Germinal center (tissue), 1 donor: ENCODE measurements at regions not wholly inside any gene's neighbourhood (a gene's known extent, or its start where the extent isn't known, plus 50 kb on each side); places are given as distances from the start of the nearest gene placed in this dataset.
"Not testable (repeated sequence)": the region's sequence is repeated elsewhere in the genome, so short reads cannot be mapped to it uniquely, and the experiment has no call there.

Experiments used
- DNase-seq: peaks from one replicate; pipeline ENCODE4 v3.0.0; 2012; ENCODE audit warnings: mixed read lengths, low spot score

DNA sequence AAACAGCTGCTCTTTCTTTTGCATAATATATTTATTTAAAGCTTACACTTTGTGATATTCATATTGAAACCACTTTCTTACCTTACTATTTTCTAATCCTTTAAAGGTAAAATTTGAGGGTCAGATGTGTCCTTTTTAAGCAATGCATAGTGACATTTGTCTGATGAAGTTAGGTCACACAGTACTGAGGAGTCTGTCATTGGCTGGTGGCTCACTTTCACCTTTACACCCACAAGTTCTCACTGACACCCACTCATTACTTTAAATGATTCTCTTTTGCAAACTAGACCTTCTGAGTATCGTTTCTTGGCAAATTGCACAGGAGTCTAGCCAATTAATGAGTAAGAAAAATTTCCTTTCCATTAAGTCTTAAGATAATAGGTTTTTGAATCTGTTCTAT is 758.3 kb upstream of the ARPP21 start:
- no peak for DNase-seq

GRCh38 chr3:34882764-34883163 is 756.6 kb upstream of the ARPP21 start:
- DNase-seq = no peak

GRCh38 chr3:34884007-34884406 is 755.3 kb upstream of the ARPP21 start:
- DNase-seq = no peak

GRCh38 chr3:34886443-34886842 is 752.9 kb upstream of the ARPP21 start:
- no peak for DNase-seq

DNA sequence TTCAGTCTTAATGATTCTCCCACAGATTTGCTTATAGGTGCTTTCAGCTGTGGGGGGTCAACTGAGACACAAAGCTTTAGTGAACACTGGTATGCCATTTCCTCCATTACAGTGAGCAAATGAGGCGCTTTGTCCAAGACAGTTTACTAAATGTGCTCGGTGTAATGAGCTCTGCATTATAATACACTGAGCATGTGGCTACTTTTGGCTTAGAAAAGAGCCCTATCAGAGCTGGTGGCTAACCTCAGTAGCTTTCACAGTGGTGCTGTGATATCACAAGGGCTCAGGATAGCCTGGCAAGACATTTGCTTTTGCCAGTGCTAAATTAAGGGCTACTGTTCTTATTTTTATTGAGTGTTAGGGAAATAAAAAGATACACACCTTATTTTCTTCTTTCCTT is 749.7 kb upstream of the ARPP21 start:
- DNase-seq = no peak

DNA sequence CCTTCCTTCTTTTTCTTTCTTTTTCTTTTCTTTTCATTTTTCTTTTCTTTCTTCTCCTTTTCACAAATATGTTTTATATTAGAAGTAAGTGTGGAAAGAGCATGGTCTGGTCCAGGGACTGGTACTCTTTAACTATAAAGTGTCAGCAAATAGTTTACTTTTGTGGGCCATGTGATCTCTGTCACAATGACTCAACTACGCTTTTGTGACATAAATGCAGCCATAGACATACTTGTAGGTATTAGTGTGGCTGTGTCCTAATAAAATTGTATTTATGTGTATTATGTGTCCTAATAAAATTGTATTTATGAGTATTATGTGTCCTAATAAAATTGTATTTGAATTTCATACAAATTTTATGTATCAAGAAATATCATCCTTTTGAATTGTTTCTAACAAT is 749.1 kb upstream of the ARPP21 start:
- DNase-seq = no peak

GRCh38 chr3:34891941-34892340 is 747.4 kb upstream of the ARPP21 start:
- no peak for DNase-seq

DNA sequence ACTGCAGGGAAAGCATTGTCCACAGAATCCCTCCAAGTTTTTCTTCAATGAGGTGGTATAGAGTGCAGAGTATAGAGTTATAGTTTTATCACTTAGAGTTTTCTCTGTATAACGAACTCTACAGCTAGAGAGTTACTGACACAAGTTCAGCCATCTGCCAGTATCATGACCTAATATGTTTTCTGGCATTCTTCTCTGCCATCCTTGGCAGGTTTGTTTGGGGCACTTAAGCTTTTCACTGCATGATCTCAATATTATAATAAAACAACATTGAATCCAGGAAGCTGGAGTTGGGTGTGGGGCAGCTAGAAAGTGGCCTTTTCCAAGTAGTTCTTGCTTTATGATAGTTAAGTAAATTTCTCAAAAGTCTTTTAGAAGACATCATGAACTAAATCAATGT is 743.5 kb upstream of the ARPP21 start:
- DNase-seq = no peak

DNA sequence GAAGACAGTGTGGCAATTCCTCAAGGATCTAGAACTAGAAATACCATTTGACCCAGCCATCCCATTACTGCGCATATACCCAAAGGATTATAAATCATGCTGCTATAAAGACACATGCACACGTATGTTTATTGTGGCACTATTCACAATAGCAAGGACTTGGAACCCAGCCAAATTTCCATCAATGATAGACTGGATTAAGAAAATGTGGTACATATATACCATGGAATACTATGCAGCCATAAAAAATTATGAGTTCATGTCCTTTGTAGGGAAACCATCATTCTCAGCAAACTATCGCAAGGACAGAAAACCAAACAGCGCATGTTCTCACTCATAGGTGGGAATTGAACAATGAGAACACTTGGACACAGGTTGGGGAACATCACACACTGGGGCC is 729.6 kb upstream of the ARPP21 start:
- DNase-seq = not testable (repeated sequence)

DNA sequence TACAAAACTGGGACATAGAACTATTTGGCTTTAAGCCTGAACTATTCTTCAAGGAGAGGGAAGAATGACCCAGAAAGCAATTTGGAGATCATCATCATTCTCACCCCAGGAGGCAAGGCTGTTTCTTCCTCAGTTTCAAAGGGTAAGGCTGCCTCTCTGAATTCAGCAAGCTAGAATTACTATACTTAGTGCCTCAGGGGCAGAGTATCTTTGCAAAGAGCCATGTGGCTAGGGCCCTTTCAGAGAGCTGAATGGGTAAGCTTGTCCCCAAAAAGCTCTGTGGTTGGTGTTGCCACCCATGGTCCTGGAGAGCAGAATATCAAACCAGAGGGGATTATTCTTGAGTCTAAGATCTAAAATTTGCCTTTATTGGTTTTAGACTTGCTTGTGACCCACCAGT is 720.3 kb upstream of the ARPP21 start:
- DNase-seq = no peak

DNA sequence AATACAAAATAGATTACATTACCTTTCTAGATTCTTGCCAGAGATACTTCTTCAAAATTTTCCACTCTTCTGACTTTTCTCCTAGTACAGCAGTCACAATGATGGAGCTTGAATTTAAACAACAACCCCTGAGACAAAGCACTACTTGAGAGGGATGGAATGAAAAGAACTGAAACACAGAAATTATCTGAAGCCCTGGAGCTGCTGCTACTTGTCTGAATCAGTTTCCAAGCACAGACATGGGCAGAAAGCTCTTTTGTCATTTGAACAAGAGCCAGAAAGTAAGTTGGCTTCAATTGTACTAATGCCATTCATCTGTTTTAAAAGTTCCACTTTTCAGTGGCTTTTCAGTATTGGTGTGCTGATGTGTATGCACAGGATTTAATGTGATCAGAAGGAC is 718.5 kb upstream of the ARPP21 start:
- no peak for DNase-seq

DNA sequence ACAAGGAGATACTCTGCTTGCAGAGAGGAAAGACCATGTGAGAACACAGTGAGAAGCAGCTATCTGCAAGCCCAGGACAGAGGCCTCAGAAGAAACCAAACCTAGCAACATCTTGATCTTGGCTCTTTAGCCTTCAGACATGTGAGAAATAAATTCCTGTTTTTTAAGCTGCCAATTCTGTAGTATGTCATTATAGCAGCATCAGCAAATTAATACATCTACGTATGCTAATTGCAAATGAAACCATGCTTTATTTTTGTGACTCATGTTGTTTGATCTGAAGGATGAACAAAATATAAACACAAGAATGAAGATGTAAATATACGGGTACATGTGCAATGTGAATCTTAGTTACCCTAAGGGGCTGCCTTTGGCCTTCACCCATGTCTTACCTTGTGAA is 714.4 kb upstream of the ARPP21 start:
- DNase-seq = no peak

DNA sequence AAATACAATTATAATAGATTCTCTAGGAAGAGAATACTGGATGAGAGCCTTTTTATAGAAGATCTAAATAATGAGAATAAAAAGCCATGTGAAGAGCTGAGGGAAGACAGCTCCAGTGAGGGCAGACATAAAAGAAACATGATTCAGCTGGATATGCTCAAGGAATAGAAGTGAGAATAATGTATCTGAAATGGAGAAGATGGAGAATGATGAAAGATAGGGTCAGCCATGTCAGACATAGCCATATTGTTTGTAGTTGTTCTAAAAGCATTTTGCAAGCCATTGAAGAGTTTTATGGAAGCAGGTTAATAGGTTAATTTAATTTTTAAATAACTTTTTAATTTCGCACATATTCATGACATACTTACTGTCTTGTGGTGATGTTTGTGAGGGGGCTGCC is 713.5 kb upstream of the ARPP21 start:
- DNase-seq = no peak

DNA sequence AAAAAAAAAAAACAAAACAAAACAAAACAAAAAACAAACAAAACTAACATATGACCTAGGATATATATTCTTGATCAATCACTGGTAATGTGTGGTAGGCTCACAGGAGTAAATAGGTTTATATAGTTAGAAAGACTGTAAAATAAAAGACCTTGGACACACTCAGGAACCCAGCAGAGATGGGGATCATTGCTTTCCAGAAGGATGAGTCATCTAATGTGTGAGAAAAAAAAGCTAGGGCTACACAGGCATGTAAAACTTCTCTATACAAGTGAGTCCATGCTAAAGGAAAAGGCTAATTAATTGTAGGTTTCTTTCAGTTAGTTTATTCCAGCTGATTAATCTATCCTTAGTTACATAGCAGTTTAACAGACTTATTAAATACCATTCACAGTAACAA is 710.3 kb upstream of the ARPP21 start:
- no peak for DNase-seq

GRCh38 chr3:34934660-34935059 is 704.7 kb upstream of the ARPP21 start:
- no peak for DNase-seq

DNA sequence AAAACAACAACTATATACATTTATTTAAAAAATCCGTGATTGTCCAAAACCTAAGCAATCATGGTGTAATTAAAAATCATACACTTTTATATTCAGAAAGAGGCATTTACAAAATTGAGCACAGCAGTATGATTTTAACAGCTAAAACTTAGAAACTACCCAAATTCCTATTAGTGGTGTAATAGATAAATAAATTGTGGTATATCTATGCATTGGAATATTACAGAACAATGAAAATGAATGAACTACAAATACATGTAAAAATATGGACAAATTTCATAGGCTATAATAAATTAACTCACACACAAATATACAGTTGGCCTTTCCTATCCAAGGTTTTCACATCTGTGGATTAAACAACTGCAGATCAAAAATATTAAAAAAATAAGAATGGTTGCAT is 700.5 kb upstream of the ARPP21 start:
- DNase-seq = no peak

DNA sequence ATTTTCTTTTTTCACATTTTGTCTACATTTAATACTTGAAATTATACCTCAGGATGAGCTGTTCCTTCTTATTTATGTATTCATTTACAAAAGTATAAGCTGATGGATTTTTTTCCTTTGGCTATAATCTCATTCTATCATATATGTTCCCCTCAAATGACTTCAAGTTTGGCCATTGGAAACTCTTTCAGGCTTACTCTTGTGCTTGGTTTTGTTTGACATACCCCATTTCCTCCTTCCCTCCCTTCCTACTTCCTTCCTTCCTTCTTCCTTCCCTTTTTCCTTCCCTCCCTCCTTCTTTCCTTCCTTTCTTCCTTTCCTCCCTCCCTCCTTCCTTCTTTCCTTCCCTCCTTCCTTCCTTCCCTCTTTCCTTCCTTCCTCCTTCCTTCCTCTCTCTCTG is 697.1 kb upstream of the ARPP21 start:
- no peak for DNase-seq

- DNase-seq = no peak
These were observed 691.5 kb upstream of the ARPP21 start for GRCh38 chr3:34947834-34948233.

DNA sequence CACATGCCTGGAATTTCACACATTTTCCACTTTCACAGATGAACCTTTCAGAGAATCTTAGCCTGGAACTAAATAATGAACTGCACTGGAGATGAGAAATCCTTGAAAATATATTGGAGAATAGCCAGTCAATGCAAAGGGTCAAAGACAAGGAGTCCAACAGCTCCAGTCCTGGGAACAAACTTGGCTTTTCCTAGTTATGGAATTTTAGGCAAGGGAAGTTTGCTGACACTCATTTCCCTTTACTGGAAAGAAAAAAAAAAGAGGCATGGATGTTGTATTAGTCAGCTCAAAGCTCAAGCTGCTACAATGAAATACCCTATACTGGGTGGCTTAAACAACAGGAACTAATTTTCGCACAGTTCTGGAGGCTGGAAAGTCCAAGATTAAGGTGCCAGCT is 690.8 kb upstream of the ARPP21 start:
- no peak for DNase-seq

- no peak for DNase-seq
These were observed 683.6 kb upstream of the ARPP21 start for GRCh38 chr3:34955680-34956079.

GRCh38 chr3:34956511-34956910 is 682.8 kb upstream of the ARPP21 start:
- no peak for DNase-seq

- no peak for DNase-seq
These were observed 681.6 kb upstream of the ARPP21 start for GRCh38 chr3:34957677-34958076.

DNA sequence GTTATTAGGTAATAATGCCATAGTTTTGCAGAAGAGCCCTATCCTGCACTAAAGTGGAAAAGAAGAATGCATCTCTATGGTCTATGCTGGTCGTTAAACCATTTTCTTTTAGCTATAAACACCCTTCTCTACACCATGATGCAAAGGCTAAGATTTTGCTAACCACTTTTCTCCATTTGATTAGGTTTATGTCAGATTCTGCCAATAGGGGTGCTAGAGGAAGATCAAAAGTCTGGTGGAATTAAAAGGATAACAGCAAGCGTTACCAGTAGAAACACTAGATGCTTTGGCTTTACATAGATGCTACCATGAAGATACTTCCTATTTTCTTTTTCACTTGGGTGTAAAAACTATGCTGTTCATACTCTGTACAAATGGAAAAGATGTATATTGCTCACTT is 669.8 kb upstream of the ARPP21 start:
- no peak for DNase-seq

DNA sequence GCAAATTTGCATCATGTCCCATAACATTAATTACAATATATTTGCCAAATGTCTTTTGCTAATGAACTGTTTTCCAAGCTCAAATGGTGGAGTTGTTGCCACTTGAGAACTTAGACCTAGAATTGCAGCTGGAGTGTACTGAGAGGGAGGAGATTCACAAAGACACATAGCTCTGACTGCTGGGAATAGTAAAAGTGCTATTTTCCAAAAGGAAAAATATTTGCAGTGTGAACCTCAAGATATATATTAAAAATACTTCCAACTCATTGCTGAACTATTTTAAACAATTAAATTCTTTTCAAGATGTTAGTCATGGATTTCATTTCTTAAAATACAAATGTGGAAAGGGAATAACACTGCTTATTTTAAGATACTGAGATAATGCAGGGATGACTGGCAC is 666.8 kb upstream of the ARPP21 start:
- DNase-seq = no peak

DNA sequence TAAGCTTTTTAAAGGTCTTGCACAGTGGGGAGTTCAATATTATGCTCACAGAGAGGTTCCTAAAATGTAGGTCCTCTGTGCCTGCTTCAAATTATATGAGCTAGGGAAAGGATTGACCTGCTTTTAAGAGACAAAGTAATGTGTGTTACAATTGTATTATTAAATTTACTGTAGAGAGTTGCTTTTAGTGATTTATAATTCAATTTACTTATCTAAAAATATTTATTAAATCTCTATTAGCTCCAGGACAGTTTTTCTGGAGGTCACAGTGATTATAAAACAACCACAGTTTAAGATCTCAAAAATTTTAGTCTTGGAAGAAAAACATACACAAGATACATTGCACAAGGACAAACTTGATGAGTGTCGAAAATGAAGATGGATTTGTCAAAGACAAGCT is 665.7 kb upstream of the ARPP21 start:
- DNase-seq = no peak
